MV-4-11 (cell line): ENCODE measurements at regions not wholly inside any gene's neighbourhood (a gene's known extent, or its start where the extent isn't known, plus 50 kb on each side); places are given as distances from the start of the nearest gene placed in this dataset.

ENCODE experiments used
- DNase-seq: peaks from one replicate; lab custom pipeline; 2025; lab: John Stamatoyannopoulos, UW

DNA sequence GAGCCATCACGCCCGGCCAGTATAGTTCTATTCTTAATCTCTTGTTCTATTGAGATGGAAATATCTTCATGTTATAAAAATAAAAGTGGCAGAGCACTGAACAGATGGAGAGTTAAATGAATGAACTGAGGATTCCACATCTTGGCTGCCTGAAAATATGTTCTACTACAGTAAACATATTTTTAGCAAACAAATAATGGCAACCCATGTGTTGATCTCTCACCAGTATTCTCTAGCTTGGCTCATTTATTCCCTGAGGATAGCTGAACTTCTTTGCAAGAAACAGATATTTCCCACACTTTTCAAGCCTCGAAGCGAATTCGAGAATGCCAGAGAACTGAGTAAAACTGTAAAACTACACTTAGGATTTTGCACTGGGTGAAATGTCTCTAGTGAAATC is 58.9 kb downstream of the DIRAS3 start:
- no peak for DNase-seq

DNA sequence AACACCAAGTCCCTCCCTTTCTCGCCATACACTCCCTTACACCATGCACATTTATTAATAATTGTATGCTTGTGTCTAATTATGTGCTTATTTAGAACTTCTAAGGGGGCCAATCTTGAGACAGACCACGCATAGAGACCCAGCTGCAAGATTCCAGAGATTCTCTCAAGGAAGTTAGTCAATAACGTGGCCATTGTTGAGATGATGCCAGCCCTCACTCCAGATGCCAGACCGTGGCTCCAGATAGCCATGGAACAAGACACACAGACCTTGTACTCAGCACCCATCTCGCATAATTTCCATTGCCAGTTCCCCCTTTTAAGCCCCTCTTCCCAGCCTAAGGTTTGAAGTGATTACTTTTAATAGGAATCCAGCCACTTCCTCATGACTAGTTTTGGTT is 62.4 kb downstream of the DIRAS3 start:
- DNase-seq = no peak

DNA sequence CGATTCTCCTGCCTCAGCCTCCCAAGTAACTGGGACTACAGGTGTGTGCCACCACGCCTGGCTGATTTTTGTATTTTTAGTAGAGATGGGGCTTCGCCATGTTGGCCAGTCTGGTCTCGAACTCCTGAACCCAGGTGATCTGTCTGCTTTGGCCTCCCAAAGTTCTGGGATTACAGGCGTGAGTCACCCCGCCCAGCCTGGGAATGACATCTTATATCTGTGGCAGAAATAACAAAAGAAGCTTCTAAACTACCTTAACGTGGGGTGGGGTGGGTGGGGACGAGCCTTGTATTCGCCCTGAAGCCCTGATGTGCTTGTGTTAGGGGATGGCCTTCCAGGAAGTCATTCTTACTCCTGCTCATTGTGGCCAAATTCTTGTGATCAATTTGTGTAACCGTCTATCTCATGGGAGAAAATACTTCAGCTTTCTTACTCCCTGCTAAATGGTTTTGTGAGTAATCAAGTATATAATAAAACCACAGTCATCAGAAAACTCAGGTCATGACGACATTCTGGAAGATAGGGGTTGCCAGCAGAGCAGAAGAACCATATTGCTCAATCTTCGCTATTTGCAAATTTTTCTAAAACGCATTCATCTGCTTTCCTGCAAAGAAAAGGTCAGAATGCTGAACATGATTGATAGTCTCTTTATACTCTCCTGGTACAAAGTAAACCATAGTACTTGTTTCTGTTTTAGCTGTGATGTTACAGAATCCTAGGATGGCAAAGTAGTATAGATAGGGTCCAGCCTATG is 63.2 kb downstream of the DIRAS3 start:
- DNase-seq = no peak

DNA sequence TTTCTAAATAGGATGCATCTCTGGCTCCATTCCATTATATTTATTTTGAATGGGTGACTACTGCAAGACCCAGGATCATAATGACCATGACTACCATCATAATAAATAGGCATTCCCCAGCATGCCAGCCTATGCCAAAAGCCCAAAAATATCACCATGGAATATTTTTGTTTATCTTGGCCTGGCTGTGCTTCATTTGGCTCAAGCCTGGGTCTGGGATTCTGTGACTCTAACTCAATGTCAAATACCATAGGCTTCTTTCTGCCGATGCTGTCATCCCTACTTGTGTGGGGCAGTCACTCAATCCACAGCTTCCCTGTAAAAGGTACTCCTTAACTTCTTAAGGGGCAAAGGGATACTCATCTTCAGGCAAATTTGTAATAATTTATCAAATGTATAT is 66.6 kb downstream of the DIRAS3 start:
- no peak for DNase-seq

DNA sequence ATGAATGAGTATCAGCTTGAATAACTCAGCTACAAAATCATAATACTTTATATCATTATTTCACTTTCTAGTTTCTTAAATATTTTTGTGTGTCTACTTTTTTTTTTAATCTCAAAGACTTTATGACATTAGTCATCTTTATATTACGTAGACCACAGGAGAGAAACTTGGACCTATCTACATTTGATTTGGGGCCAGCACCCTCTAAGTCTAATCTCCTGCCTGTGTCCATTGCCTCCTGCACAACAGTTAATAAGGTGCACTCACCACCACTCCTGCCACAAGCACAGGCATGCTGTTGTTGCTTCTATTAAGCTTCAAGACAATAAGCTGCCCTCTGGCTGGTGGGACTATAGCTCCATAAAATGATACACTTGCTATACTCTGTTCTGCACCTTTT is 70.4 kb downstream of the DIRAS3 start:
- no peak for DNase-seq

DNA sequence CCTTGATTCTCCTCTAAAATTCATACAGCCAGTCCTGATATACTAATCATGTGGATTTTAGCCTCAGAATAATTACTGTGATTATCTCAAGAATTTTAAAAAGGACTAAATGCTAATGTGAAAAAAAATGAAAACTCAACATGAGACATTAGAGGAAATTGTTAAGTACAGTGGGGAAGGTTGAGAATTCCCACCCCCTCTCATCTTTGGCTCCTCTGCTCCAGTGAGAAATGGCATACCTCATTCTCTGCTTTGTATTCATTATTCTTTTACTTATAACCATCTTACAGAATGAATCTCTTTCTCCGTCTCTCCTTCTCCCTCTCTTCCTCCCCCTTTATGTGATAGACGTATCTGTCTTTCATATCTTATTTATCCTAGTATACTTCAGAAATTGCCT is 70.9 kb downstream of the DIRAS3 start:
- DNase-seq = no peak

DNA sequence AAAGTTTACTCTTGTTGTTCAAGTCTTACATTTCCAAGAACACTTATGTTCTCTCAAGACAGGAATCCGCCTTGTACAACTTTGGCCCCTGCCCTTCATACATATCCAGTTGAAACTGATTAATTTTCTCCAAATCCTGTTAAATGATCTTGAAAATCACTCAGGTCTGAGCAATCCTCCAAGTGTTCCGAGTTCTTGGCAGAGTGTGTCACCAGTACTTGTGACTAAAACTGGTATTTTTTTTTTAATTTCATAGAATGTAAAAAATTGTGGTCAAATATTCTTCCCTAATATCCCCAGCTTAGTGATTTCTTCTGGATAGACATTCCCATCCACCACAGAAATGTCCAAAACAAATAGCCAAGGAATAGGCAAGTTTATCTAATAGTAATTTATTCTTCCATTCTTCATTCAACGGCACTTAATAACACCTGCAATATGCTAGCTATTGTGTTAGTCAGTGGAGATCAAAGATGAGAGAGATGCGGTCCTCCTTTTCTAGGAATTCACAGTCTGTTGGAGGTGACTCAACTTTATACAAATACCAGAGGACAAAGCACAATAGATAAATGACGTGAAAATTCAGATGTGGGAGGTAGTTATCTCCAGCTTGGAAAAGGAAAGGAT is 71.4 kb downstream of the DIRAS3 start:
- no peak for DNase-seq

DNA sequence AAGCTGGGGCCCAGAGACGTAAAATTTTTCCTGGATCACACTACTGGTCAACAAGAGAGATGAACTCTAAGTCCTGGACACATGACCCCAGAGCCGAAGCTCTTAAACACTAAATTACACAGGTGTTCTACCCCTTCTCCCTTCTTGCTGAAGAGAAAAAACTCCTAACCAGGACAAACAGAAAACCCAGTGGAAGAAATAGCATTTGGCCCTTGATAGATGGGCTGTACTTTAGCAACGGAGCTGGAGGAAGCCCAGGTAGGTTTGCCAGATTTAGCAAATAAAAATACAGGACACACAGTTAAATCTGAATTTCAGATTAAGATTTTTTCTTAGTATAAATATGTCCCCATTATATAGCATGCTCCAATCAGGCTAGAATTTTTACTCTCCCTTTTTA is 72.7 kb downstream of the DIRAS3 start:
- DNase-seq = no peak

DNA sequence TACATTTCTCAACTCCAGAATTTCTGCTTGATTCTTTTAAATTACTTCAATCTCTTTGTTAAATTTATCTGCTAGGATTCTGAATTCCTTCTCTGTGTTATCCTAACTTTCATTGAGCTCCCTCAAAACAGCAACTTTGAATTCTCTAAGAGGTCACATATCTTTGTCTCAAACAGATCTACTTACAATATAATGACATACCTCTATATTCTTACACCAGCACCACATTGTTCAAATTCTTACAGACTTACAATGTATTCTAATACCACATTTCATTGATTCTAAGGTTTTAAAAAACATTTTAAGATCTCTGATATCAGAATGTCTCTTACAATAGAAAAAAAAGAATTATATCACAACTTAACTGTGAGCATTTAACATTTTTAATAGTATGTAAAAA is 77.4 kb downstream of the DIRAS3 start:
- no peak for DNase-seq

DNA sequence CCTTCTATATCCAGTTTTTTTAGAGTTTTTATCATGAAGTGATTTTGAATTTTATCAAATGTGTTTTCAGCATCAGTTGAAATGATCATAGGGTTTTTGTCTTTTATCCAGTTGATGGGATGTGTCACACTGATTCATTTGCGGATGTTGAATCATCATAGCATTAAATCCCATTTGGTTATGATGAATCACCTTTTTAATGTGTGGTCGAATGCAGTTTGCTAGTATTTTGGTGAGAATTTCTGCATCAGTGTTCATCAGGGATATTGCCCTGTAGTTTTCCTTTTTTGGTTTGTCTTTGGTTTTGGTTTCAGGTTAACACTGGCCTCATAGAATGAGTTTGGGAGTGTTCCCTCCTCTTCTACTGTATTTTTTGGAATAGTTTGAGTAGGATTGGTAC is 80.3 kb downstream of the DIRAS3 start:
- DNase-seq = no peak

DNA sequence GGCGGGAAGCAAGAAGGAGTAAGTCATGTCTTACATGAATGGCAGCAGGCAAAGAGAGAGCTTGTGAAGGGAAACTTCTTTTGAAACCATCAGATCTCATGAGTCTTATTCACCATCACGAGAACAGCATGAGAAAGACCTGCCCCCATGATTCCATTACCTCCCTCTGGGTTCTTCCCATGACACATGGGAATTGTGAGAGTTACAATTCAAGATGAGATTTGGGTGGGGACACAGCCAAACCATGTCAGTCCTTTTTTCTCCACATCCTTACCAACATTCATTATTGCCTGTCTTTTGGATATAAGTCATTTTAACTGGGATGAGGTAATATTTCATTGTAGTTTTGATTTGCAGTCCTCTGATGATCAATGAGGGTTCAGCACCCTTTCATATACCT is 81.0 kb downstream of the DIRAS3 start:
- DNase-seq = no peak

DNA sequence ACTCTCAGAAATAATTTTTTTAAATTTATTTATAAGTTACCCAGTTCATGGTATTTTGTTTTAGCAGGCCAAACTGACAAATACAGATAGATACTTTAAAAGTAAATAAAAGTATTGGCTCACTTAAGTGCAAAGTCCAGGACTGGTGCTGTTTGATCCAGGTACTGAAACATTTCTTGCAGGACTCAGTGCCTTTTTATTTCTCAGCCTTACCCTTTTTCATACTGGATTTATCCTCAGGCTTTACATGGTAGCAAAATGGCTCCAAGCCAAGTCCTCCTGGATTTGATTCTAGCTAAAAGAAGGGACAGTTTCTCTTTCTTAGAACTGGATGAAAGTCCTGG is 83.8 kb downstream of the DIRAS3 start:
- DNase-seq = no peak

DNA sequence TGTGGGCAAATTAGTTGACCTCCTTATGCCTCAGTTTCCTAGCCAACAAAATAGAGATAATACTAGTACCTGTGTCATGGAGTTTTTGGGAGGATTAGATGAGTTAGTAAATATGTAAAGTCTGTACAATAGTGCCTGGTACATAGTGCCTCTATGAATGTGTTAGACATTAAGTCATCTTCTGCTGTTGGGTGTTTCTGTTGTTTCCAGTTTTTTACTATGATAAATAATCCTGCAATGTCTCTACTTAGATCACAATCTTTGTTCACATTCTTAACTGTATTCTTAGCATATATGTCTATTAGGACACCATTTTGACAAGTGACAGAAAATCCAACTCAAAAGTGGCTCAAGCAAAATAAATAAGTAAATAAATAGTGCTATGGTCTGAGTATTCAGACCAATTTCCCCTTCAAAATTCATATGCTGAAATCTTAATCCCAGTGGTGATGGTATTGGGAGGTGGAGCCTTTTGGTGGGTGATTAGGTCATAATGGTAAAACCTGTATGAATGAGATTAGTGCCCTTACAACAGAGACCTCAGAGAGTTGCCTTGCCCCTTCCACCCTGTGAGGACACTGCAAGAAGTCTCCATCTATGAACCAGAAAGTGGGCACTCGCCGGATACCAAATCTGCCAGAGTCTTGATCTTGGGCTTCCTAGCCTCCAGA is 84.3 kb downstream of the DIRAS3 start:
- no peak for DNase-seq

DNA sequence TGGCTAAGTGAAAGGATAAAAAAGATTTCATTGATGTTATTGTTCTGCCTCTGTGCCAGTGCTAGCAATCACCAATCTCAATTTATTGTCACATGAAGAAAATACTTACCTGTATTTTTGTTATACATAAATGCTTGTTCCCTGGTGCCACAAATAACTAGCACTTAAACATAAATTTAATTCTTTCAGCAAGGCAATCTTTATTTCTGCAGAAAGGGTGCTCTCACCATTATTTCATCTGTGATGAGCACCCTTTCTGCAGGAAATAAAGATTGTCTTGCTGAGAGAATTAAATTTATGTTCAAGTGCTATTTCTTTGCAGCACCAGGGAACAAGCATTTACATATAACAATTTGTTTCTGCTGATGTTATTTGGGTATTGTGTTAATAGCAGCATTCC is 87.2 kb downstream of the DIRAS3 start:
- DNase-seq = no peak

DNA sequence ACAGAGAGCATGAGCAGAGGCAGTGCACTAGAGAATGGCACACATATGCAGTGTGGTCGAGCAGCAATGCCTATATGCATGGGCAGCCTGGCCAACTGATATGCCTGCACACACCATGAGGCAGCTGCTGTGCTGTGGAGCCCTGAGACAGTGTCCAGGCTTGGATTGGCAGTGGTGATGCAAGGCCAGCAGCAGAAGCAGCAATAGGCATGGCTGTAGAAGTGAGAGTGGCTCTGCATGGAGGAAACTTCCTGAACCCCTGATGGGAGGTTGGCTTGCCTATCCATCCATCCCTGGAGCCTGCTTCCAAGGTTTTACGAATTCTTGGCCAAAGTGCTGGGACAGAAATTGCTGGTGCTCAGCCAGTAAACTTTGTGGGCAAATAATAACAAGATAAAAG is 89.7 kb downstream of the DIRAS3 start:
- DNase-seq = no peak

DNA sequence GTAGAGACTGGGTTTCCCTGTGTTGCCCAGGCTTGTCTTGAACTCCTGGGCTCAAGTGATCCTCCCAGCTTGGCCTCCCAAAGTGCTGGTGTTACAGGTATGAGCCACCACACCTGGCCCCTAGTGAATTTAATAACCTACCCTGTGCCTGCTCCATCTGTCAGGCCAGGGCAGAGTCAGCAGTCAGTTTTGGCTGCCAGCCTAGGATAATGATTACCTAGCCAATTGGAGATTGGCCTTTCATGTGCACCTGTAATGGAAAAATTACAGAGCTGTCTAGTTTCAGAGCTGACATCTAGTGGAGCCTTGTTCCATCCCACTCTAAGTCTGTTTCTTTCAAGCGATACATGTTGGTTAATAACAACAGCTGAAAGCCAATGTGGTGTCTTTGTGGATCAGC is 92.0 kb downstream of the DIRAS3 start:
- no peak for DNase-seq

DNA sequence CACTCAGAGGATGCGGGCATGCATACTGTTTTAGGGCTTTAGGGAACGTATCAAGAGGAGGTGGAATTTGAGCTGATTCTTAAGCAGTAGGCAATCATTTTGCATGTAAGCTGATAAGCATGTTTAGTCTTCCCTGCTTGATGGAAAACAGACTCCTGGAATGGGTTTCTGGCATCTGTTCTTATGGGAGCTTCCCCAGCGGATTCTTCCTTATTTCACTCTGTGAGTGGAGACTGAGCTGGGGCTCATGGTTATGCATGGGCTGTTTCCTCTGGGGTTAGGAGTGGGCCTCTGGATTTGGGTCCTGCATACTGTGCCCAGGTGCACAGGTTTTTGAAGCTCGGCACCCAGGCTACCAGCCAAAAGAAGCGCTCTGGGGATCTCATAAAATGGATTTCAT is 93.4 kb downstream of the DIRAS3 start:
- no peak for DNase-seq

DNA sequence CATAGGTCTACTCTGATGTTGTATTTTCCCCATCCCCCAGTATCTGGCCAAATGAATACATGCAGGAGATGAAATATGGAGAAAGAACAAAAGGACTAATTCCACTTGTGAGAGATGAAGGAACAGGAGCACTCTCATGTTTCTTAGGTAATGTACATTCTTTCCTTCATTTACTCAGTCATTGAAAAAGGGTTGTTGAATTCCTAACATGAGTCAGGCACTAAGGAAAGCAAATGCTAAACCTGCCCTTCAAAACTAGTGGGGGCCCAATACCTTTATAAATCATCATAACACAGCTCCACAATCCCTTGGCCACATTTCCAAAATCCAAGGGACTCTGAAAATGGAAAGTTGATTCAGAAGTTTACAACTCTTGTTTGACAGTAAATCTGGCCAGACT is 94.3 kb downstream of the DIRAS3 start:
- no peak for DNase-seq

DNA sequence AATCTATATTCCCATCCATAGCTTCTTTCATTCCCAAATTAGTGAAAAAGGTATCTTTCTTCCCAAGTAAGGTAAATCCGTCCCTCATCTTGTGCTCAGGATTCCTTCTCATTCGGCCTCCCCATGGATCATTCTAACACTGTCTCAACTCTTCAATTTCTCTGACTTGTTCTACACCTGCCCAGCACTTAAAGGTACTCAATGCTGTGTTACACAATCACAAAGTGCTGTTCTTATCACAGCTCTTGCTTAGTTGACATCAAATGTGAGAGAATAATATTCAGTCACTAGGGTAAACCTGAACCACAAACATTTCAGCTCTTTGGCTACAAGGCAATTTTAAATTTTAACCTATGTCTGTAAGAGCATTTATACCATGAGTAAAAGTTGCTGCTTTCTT is 94.8 kb downstream of the DIRAS3 start:
- no peak for DNase-seq

DNA sequence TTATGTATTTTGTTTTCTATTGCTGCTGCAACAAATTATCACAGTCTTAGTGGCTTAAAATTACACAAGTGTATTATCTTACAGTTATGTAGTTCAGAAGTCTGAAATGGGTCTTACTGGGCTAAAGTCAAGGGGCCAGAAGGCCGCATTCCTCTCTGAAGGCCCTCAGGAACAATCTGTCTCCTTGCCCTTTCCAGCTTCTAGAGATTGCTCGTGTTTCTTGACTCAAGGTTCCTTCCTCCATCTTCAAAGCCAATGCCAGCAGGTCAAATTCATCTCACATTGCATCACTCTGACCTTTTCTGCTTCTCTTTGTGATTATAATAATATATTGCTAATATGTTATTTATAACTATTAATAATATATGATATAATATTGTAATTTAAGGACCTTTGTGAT is 97.1 kb downstream of the DIRAS3 start:
- no peak for DNase-seq

DNA sequence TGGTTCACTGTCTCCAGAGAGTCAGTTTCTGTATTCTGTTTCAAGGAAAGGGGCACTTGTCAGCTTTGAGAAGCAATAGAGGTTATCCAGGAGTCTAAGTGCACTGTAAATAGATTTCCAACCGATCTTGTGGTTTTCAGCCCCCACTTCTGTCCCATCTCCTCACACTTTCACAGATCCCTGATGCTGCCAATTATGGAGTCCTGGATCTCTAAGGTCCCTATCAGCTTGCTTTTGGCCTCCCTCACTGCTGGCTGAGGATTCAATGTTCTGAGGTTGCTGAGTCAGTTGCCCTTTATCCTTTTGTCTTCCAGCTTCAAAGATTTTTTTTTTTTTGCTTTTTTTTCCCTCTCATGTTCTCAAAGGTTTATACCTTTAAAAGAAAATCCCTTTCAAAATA is 98.4 kb downstream of the DIRAS3 start:
- no peak for DNase-seq

DNA sequence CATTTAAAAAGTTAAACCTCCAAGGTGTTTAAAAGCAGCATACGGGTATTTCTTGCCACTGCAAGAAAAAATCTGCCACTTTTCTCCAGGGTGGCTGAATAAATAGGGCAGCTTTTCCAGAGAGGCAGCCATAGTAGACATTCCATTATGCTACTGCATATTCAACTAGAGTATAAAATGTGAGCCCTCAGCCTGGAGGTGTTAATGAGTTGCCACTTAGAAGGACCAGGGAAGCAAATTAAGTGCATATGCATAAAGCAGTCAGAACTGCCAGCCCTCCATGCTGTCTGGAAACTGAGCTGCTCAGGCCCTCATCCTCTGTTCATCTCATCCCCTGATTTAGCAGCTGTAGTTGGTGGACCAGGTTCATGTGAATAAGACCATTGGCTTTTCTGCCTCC is 99.4 kb downstream of the DIRAS3 start:
- DNase-seq = no peak

DNA sequence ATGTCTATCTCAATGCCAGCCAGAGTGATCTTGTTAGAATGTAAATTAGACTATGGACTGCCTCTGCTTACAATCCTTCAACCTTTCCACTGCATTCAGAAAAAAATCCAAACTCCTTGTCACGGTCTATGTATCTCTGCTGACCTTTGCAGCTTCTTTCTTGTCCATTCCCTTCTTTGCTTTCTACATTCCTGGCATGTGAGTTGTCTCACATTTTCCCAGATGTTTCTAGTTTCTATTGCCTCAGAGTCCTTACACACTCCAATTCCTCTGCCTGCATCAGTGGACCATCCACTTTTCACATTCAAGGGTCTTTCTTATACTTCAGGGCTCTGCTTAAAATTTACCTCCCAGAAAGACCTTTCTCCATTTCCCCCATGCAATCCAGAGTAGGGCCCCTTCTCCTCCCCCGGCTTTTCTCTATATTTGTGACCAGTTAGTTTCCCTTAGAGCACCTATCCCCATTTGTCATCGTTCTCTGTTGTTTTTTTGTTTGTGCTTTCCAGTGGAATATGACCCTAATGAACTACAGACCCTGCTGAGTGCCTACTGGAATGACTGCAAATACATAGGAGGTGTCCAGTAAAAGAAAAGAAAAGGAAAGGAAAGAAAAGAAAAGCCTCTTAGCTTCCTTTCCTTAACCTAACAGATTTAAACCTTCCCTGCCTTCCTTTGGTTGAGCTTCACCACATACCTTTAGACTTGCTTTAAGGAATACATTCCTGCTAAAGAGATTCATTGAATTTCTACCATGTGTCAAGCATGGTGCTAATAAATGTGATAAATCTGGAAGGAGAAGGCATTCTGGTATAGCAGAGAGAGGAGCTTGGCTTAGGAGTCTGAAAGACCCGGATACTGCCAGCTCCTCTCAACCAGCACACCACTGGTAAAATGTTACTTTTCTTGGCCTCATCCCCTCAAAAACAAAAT is 102.0 kb downstream of the DIRAS3 start:
- DNase-seq = no peak
